HFFc6 (cell line): ENCODE measurements at regions not wholly inside any gene's neighbourhood (a gene's known extent, or its start where the extent isn't known, plus 50 kb on each side); places are given as distances from the start of the nearest gene placed in this dataset.
"Not testable (repeated sequence)": the region's sequence is repeated elsewhere in the genome, so short reads cannot be mapped to it uniquely, and the experiment has no call there.

Experiments used
- DNase-seq: peaks from one replicate; pipeline ENCODE4 v3.0.0-alpha.2; 2018
- H3K27ac Mint-ChIP-seq: 2 replicates; pipeline ENCODE4 v1.8.0; 2020; ENCODE audit warnings: mild to moderate bottlenecking, mixed read lengths
- H3K27me3 Mint-ChIP-seq: 2 replicates; pipeline ENCODE4 v1.8.0; 2021; ENCODE audit warnings: mild to moderate bottlenecking, moderate library complexity, mixed read lengths; ENCODE audit not compliant: insufficient read depth
- H3K36me3 Mint-ChIP-seq: 2 replicates; pipeline ENCODE4 v1.8.0; 2021; ENCODE audit warnings: low read depth, mixed read lengths
- H3K4me1 Mint-ChIP-seq: 2 replicates; pipeline ENCODE4 v1.8.0; 2020; ENCODE audit warnings: low read depth, mixed read lengths
- H3K4me3 Mint-ChIP-seq: 2 replicates; pipeline ENCODE4 v1.8.0; 2020; ENCODE audit warnings: mild to moderate bottlenecking, moderate library complexity, mixed read lengths
- H3K9me3 Mint-ChIP-seq: 2 replicates; pipeline ENCODE4 v1.8.0; 2020; ENCODE audit warnings: mild to moderate bottlenecking, mixed read lengths
- TF ChIP-seq, protein P1 (sequence below): fragments of 200-600 bp; sonication (generic); IDR thresholded peaks from 2 replicates; pipeline ENCODE4 v1.5.0; 2021; ENCODE audit warnings: antibody characterized with exemption, mild to moderate bottlenecking

DNA sequence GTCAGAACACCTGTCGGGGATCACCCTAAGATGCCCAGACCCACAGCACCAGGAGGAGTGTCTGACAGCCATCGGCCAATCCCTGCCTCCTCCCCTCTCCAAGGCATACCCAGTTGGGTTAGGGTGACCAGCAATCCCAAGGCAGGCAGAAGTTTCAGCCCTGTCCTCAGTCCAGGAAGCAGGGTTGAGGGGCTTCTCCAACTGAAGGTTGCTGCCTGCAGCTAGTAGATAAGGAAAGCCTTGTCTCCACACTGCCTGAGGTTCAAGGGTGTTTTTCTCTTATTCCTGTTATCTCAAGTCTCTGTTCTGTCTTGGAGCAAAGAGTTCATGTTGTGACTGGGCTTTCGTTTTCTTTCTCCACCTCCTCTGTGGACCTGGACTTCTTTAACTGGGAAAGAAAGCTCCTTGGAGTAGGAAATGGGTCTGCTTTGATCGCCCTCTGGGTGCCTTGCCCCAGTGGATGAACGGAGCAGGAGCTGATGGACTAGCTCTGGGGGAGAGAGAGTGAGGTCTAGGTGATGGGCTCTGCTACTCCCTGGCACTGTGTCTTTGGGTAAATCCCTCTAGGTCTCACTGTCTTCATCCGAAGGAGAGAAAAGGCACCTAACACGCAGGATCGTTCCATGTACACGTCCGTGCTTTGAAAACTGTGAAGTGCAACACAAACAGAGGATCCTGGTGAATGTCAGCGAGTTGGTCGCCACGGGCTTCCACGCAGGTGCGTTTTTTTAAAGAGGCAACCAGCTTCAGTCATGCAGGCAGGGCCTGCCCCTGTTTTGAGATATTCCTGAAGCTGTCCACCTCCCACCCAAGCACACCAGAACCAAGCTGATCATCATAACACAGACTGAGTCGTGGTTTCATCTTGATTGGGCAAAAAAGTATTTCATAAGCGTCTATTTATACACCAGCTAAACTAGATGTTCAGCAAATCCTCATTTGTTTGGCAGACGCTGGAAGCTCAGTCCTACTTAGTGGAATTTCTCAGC lies 52.5 kb upstream of the FOXN3 start:
- Mint-ChIP-seq H3K9me3 (no peaks in the 10 kb centered on the region), H3K4me1 (peaks cover 12% of the 10 kb centered on the region), H3K27me3 (no peaks in the 10 kb centered on the region), H3K36me3 (no peaks in the 10 kb centered on the region; the same call in 1 of the 2 replicates), H3K4me3 (no peak overlapping the region), H3K27ac (no peak overlapping the region)
- DNase-seq = no peak
- TF ChIP-seq, protein P1, sequence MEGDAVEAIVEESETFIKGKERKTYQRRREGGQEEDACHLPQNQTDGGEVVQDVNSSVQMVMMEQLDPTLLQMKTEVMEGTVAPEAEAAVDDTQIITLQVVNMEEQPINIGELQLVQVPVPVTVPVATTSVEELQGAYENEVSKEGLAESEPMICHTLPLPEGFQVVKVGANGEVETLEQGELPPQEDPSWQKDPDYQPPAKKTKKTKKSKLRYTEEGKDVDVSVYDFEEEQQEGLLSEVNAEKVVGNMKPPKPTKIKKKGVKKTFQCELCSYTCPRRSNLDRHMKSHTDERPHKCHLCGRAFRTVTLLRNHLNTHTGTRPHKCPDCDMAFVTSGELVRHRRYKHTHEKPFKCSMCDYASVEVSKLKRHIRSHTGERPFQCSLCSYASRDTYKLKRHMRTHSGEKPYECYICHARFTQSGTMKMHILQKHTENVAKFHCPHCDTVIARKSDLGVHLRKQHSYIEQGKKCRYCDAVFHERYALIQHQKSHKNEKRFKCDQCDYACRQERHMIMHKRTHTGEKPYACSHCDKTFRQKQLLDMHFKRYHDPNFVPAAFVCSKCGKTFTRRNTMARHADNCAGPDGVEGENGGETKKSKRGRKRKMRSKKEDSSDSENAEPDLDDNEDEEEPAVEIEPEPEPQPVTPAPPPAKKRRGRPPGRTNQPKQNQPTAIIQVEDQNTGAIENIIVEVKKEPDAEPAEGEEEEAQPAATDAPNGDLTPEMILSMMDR = no peak

DNA sequence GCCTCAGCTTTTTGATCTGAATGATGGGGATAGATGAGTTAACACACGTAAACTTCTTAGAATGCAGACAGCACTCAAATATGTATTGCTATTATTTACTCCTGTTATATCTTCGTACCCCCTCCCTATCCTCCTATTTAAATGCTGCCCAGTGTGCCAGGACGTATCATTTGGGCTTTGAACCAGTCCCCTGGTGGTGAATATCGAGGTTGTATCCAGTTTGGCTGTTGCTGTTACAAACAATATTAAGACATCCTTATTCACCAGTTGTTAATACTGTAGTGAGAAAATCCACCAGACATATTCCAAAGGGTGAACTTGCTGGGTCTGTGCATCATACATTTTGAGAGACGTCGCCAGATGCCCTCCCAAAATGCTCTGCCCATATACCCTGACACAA lies 51.5 kb upstream of the FOXN3 start:
- TF ChIP-seq, protein P1 = peak; percentile 14; the same call in 1 of the 2 replicates
- Mint-ChIP-seq H3K4me1 (peaks cover 4% of the 10 kb centered on the region), H3K27ac (no peak overlapping the region), H3K9me3 (no peaks in the 10 kb centered on the region), H3K4me3 (no peak overlapping the region), H3K27me3 (no peaks in the 10 kb centered on the region), H3K36me3 (no peaks in the 10 kb centered on the region; the same call in 1 of the 2 replicates)
- no peak for DNase-seq

DNA sequence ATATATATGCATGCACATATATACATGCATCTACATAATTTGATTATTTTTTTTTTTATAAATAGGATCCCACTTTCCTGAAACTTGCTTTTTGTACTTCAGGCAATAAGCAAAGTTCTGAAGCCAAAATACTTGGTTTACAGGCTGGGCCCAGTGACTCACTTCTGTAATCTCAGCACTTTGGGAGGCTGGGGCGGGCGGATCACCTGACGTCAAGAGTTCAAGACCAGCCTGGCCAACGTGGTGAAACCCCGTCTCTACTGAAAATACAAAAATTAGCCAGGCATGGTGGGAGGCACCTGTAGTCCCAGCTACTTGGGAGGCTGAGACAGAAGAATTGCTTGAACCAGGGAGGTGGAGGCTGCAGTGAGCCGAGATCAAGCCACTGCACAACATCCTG lies 51.0 kb upstream of the FOXN3 start:
- H3K4me1 Mint-ChIP-seq, H3K27ac Mint-ChIP-seq, DNase-seq, H3K9me3 Mint-ChIP-seq, H3K36me3 Mint-ChIP-seq, H3K27me3 Mint-ChIP-seq, H3K4me3 Mint-ChIP-seq: not testable (repeated sequence)

DNA sequence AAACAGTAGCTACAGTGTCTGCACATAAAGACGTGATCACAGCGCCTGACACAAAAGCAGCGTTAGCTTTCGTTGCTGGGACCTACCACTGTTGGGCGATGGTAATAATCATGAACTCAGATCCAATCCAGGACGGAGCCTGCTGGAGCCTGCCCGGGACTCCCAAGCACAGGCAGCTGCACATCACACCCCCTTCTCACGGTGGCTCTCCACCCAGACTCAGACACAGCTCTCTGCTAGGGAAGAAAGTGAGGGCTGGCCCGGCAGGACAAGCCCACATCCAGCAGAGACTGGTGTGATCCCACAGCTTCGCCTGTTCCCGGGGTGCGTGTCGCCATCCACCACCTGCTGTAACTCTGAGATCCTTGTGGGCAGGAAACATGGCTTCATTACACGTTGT lies 49.9 kb upstream of the FOXN3 start:
- no peak overlapping the region for H3K4me3 Mint-ChIP-seq
- DNase-seq = no peak
- H3K27ac Mint-ChIP-seq = no peak overlapping the region
- no peaks in the 10 kb centered on the region; the same call in 1 of the 2 replicates for H3K36me3 Mint-ChIP-seq
- H3K9me3 Mint-ChIP-seq = no peaks in the 10 kb centered on the region
- no peaks in the 10 kb centered on the region for H3K27me3 Mint-ChIP-seq
- TF ChIP-seq, protein P1 = no peak
- no peaks in the 10 kb centered on the region for H3K4me1 Mint-ChIP-seq
